ENCODE measurements at regions not wholly inside any gene's neighbourhood (a gene's known extent, or its start where the extent isn't known, plus 50 kb on each side); places are given as distances from the start of the nearest gene placed in this dataset.

GRCh38 chr2:39608686-39609441, 56.9 kb upstream of the TMEM178A start:
- Histone ChIP-seq H3K9me3 (ENCODE audit: severe bottlenecking) (no peaks in the 10 kb centered on the region), H3K27ac (no peak overlapping the region), H3K4me3 (ENCODE audit: low read depth, low read length) (no peak overlapping the region), H3K27me3 (ENCODE audit: insufficient read depth, low read depth, severe bottlenecking) (no peaks in the 10 kb centered on the region), H3K36me3 (no peaks in the 10 kb centered on the region)
- TF ChIP-seq, protein P1, sequence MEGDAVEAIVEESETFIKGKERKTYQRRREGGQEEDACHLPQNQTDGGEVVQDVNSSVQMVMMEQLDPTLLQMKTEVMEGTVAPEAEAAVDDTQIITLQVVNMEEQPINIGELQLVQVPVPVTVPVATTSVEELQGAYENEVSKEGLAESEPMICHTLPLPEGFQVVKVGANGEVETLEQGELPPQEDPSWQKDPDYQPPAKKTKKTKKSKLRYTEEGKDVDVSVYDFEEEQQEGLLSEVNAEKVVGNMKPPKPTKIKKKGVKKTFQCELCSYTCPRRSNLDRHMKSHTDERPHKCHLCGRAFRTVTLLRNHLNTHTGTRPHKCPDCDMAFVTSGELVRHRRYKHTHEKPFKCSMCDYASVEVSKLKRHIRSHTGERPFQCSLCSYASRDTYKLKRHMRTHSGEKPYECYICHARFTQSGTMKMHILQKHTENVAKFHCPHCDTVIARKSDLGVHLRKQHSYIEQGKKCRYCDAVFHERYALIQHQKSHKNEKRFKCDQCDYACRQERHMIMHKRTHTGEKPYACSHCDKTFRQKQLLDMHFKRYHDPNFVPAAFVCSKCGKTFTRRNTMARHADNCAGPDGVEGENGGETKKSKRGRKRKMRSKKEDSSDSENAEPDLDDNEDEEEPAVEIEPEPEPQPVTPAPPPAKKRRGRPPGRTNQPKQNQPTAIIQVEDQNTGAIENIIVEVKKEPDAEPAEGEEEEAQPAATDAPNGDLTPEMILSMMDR (IDR thresholded peaks at IDR 0.05; ENCODE audit: low read depth, low read length) = no peak
- no peak for DNase-seq

GRCh38 chr2:39609917-39610316, 55.8 kb upstream of the TMEM178A start:
- Histone ChIP-seq H3K27ac (no peak overlapping the region), H3K4me3 (ENCODE audit: low read depth, low read length) (no peak overlapping the region), H3K27me3 (ENCODE audit: insufficient read depth, low read depth, severe bottlenecking) (no peaks in the 10 kb centered on the region), H3K9me3 (ENCODE audit: severe bottlenecking) (no peaks in the 10 kb centered on the region), H3K36me3 (no peaks in the 10 kb centered on the region)
- TF ChIP-seq, protein P1 (IDR thresholded peaks at IDR 0.05; ENCODE audit: low read depth, low read length) = no peak
- DNase-seq = no peak

DNA sequence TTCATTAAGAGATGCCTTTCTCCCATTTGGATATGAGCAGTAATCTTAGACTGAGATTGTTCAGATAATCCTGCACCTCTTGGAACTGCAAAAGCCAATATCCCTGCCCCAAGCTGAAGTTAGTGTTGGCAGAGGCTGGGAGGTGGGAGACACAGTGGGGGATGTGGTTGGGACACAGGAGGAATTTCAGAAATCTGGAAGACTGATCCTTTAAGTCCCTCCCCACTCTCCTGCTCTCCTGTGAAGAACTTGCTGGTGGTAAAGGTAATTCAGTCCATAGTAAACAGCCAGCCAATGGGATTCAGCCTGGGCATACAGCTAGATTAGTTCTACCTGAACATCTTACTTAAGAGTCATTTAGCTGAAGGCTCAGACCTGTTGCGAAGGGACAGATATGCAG, 50.0 kb upstream of the TMEM178A start:
- Histone ChIP-seq H3K4me3 (ENCODE audit: low read depth, low read length) (no peak overlapping the region), H3K36me3 (no peaks in the 10 kb centered on the region), H3K27me3 (ENCODE audit: insufficient read depth, low read depth, severe bottlenecking) (no peaks in the 10 kb centered on the region), H3K9me3 (ENCODE audit: severe bottlenecking) (no peaks in the 10 kb centered on the region), H3K27ac (no peak overlapping the region)
- TF ChIP-seq, protein P1 (IDR thresholded peaks at IDR 0.05; ENCODE audit: low read depth, low read length) = no peak
- DNase-seq = no peak
